ENCODE measurements at regions not wholly inside any gene's neighbourhood (a gene's known extent, or its start where the extent isn't known, plus 50 kb on each side); places are given as distances from the start of the nearest gene placed in this dataset.
"Not testable (repeated sequence)": the region's sequence is repeated elsewhere in the genome, so short reads cannot be mapped to it uniquely, and the experiment has no call there.

- TF ChIP-seq CTCF (conservative IDR thresholded peaks at IDR 0.05; ENCODE audit: low read length); EZH2phosphoT487 (IDR thresholded peaks at IDR 0.05; ENCODE audit: borderline replicate concordance, low read depth, low read length): not testable (repeated sequence)
These were observed 180.4 kb downstream of the ADRA2C start for GRCh38 chr4:3946553-3946952.

All from OCI-LY7 (cell line).